HG03095 (cell line): ENCODE measurements at regions not wholly inside any gene's neighbourhood (a gene's known extent, or its start where the extent isn't known, plus 50 kb on each side); places are given as distances from the start of the nearest gene placed in this dataset.

Experiments used
- ATAC-seq: cut with Tn5 transposase; IDR thresholded peaks from one replicate; pipeline ENCODE4 v1.9.1; 2021; ENCODE audit warnings: moderate library complexity; ENCODE audit not compliant: unreplicated experiment

DNA sequence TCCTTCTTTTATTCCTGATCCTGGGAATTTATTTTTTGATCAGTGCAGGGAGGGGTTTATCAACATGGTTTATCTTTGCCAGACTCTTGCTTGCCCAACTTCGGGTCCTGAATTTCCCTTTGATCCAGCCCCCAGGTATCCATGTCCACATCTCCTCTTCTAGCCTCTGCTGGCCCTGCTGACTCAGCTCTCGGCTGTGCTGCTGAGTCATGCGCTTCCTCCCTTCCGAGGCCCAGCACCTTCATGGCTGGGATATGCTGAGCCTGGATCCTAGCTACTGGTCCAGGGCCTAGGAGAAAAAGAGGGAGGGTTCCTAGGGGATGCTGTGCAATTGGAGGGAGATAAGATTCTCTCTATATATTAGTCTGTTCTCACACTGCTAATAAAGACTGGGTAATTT, 380.7 kb upstream of the SHH start:
- no peak for ATAC-seq

DNA sequence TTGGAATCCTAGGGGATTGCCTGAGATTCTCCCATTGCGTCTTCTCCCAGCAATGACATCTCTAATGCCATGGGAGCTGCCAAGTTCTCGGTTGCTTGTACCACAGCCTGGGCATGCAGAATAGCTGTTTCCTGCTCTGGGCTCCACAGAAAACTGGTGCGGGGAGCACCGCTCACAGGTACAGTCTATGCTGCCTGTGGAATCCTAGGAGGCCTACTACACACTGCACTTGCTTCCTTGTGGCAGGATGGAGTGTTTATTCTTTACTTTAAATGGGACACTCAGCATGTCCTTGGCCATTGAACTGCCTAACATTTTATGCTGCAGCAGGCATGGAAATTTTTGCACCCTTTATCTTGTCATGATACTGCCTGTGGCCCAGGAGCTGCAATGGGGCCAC, 378.8 kb upstream of the SHH start:
- no peak for ATAC-seq

DNA sequence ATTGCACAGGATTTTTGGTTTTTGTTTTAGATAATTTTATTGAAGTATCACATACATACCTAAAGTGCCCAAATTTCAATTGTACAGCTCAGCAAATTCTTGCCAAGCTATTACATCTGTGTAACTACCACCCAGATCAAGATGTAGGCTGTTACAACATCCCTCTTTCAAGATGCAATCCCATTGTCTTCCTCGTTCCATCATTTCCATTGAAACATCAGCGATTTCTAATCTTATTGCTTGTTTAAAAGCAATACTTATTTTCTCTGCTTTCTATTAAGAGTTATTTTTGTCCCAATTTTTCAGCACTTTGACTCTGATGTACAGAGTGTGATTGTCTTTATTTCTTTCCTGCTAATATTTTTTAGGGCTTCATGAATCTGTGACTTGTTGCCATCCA, 372.8 kb upstream of the SHH start:
- no peak for ATAC-seq

DNA sequence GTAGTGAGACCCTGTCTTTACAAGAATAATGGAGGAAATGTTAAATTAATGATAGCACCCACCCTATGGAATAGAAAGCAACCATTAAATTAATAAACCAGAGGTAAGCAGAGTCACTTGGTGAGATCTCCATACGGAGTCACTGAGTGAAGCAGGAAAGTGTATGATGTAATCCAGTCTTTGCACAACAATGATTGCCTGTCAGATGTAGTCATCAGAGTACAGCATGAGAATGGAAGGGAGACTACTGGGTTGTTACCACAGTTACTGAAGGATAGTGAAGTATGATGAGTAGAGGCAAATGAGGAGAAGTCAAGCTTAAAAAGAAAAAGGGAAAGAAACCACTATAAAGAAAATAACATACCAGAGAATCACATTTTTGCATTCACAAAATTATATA, 371.9 kb upstream of the SHH start:
- ATAC-seq, result no peak

DNA sequence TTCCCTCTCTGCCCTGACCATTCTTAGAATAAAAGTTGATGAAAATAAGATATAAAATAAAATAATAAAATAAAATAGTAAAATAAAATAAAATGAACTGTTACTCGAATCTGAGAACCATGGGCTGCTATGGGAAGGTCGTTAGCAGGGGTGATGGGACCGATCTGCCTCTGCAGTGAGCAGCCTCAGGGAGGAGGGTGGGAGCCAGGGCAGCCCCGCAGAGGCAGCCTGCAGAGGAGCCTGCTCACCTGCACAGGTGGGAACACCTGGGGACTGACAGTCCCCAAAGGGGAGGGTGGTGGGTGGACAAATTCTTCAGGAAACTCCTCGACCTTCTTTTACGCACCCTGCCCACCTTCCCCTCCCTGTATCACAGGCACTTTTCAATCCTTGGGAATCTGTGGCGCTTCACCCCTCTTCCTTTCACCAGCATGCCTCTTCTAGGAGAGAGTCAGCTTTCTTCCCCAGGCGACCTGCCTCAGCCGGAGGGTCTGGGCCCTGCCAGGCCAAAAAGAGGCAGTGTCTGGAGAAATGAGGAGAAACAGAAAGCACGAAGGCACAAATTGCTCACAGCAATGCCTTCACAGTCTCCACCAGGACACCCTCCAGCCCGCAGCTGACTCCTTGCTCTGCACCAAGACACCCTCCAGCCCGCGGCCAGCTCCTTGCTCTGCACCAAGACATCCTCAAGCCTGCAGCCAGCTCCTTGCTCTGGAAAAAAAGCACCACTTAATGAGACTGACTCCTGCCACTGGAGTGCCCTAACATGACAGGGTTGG, 368.4 kb upstream of the SHH start:
- ATAC-seq, result no peak

DNA sequence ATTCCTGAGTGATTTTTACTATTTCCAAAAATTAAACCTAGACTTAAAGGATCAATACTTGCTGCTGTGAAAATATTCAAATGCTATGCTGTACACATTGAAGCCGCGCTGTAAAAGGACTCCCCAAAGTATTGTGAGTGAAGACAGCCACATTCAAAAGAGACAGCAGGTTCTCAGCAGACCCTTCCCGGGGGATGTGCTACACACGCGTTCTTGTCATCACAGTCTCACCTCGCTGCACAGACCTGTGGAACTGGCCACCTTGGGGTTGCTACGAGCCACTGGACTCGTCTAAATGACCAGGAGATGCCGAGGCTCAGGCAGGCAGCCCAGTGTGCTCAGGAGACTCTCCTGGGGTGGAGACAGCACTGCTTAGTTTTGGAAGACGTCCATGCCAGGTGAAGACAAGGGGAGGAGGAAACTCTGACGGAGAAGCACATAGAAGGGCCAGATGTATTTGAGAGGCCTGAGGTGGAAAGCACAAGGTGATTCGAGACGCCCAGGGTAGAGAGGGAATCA, 367.7 kb upstream of the SHH start:
- no peak for ATAC-seq

DNA sequence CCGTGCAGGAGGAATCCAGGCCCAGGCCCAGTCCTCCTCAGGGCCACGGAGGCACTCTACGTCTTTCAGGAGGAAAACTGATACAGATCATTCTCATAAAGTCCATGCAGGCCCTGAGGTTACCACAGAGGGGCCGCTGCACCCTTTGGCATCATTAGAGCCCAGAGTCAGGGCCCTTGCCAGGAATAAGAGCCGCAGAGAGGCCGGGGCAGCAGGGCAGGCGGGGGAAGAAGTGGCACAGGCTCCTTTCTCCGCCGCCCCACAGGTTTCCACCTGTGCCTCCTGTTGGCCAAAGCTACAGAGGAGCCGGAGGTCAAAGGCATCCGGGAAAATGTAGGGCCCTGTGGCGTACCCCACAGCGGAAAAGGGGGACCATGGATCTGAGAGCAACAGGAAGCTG, 366.6 kb upstream of the SHH start:
- no peak for ATAC-seq

DNA sequence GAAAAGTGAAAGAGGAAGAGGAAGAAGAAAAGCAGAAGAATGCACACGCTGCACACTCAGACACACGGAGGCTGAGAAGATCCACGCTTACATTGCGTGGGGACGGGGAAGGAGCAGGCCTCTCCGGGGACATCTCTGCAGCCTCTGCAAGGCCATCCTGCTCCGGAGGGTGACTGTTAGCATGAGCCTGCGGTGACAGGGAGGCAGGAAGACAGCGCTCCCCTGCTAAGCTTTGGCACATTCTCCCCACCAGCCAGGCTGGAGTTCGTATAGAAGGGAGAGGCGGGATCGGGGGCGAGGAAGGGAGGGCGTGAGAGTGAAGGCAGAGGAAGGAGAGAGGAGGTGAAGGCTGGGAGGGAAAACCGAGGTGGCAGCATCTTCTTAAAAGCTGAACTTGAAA, 366.0 kb upstream of the SHH start:
- no peak for ATAC-seq

DNA sequence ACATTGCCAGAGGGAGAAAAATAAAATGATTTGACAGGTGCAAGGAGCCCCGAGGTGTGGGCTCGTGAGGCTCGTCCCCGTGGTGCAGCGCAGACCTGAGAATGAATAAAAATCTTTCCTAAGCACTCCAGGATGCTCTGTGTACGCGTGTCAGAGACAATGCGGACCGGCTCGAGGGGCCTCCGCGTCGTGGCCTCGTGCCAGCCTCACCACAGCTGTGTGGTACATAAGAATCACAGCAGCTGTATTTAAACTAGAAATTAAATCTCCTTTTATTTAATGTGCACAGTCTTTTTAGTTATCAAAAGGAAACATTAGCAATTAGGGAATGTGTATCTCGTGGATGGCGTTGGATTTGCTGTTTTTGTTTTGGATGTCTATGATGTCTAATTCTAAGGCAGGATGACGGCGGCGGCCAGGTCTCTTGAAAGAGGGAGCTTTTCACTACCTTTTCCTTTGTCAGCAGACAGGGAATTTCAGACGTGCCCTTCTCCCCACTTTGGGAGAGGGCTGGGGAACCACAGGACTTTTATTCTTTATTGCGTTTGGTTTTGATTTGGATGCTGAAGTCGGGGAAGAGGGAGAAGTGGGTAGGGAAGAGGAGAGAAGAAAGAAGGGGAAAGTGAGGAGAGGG, 365.3 kb upstream of the SHH start:
- no peak for ATAC-seq

DNA sequence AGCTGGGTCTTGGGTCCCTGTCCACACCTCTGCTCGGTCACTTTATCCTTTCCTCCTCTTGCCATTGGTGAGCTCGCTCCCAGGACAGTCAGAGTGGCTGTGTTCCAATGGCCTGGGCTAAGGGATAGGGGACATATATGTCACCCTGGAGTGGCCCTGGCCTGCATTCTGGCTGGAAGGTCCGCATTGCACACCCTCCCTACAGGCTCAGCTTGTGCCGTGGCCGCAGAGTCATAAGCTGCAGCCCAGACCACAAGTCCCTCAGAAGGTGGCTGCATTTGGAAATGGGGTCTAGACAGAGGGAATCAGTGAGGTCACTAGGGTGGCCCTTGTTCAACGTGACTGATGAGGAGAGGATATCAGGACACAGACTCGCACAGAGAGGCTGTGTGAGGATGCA, 363.8 kb upstream of the SHH start:
- no peak for ATAC-seq

DNA sequence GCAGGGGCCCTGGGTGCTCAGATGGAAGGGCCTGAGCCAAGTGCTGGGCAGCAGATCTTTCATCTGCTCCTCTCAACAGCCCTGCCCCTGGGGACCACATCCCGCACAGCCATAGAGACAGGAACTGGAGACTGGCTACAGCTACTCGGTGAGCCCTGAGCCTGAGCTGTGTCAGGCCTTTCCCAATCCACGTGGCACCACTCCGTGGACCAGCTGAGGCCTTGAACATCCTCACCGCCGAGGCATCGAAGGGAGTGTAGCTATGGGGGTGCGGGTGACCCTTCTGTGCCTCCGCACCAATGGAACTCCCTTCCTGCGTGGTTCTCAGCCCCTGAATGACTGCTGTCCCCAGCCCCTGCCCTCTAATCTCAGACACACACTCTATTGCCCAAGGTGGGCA, 362.7 kb upstream of the SHH start:
- no peak for ATAC-seq

DNA sequence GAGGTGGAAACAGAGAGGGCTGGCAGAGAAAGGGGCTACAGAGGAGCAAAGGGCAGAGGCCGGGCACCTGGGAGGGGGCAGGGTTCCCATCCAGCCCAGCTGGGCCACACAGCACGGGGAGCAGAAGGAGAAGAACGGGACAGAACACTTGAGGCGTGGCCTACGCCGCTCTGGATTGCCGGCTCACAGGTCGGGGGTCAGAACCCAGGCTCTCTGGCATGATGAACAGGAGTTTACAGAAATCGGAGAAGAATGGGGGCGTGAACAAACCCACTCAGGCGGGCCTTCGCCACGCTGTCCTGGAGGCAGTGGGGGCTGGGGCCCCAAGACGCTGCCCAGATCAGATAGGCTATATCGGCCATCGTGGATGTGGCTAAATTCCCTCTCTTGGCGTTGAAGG, 362.2 kb upstream of the SHH start:
- ATAC-seq, result no peak

DNA sequence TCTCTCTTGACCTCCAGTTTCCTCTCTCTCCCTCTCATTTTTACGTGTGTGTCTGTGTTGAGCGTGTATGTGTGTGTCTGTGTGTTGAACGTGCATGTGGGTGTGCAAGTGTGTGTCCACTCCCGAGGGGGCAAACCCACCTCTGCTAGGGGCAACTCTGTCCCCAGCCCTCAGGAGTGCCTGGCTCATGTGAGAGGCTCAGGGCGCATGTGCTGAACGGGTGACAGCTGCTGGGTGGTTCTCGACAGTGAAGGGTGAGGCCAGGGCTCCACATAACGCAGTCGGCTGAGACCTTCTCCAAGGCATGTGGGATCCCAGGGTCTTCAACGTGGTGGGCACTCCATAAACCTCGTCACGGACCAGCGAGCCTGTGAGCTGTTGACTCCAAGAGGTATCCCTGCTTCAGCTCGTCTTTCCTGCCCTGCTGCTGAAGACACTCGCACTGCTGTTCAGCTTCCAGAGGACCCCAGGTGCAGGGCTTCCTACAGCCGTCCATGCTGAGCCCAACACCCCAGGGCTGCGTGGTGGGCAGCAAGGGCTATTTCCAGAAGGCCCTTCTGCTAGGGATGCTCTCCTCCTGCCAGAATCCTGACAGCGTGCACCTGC, 361.6 kb upstream of the SHH start:
- ATAC-seq, result no peak

DNA sequence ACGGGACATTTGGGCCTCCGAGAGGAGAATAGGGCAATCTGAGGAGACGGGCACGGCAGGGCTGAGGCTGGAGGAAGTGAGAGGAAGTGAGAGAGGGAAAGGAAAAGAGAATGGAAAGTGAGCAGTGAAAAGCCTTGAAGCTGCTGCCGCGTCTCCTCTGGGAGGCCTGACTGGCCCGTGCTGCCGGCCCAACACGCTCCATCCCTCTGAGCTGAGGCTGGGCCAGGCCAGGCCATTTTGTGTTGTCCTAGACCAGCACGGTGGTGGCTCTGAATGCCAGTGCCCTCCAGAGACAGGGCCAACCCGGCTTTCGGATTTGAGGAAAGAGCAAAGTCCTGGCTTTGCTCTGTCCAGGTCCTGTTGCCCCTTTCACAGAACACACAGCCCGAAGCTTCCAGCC, 361.1 kb upstream of the SHH start:
- ATAC-seq, result no peak

DNA sequence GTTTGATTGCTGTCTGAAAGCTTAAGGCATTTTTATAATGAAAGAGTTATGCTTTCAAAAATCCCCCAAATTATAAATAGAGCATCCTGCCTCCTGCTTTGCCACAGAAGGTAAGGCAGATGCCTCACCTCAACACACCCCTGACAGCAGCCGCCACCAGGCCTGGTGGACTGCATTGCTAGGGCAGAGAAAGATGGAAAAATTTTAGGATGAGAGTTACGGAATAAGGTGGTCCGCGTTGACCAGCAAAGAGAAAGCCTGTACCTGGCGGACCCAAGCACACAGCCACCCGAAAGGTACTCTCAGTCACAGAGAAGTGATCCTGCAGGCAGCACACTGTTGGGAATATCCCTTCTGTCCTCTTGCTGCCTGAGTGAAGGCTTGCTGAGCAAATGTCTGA, 360.4 kb upstream of the SHH start:
- no peak for ATAC-seq

DNA sequence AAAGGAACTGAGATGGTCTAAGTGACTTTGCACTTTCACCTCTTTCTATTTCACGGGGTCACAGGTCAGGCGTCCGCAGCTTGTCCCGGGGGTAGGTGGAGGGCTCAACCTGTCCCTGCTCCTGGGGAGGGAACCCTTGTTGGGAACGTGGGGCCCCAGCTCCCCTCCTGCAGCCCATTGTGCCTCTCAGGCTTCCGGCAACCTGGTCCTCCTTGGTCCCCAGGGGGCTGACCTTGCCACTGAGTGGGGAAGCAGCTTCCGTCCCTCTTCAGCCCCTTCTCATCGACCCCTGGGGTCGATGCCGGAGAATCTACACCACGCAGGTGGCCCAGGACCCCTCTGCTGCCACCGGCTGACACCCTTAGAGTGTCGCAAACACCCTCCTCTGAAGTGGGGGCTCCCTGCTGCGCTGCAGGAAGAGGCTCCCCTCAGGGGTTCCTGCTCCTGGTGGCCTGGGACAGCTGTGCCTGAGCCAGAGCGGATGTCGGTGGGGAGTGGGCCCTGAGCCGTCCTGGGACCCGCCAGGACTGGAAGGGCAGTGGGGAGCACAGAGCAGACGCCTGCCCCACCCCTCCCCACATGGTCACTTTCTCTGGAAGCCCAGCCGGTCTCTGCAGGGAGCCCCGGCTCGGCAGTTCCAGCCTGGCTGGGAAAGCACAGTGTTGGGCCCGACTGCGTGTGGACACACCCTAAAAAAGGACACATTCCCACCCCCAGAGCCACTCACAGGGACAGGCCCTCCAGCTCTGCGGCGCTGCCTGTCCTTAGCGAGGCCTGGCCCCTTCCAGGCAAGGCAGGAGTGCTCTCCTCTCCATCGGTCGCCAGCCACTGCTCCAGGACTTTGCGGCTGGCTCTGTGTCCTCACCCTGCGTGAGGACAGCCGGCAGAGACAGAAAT, 357.5 kb upstream of the SHH start:
- no peak for ATAC-seq

DNA sequence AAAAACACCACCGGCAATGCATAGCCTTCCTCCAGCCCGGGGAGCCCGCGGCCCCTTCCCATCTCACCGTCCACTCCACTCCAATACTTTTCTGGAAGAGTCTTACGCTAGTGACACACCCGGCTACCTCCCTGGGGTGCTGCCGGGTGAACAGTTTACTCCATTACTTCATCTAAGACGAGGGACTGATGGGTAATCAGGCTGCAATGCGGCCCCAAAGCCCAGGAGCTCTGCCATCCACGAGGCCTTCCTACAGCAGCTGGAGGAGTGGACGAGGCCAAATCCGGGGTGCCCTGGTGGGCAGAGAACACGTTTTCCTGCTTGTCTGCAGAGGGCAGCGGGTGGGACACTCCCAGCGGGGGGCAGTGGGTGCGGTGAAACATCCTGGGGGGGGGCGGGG, 356.2 kb upstream of the SHH start:
- no peak for ATAC-seq

DNA sequence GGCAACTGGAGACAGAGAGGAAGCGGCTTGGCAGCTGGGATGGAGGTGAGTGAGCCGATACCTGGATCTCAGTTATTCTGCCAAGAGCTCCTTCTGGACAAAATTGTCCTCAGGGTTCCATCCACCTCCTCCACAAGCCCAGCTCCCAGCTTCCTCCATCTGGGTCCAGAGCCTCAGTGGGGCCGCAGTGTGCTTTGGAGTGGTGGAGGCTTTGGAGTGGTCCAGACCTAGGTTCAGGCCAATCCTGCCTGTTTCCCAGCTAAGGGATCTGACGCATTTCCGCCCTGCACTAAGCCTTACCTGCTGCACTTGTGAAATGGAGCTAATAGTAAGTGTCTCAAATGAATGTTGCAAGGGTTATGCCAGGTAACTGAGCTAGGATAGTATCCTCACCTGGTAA, 355.7 kb upstream of the SHH start:
- ATAC-seq, result no peak

DNA sequence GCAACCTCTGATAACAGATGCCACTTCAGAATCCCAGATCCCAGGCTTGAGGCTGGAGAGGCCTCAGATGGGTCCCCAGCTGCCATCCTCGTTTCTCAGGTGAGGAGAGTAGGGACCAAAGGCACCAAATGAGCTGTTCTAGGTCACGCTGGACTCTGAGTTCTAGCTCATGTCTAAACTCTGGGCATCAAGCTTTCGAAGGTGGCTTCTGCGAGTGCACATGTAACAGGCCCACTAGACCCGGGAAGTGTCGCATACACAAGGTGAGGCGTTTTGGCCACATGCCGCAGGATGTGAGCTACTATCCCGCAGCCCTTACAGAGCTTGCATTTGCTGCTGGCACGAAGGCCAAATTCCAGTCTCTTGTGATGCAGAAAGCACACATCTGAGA, 355.1 kb upstream of the SHH start:
- no peak for ATAC-seq

DNA sequence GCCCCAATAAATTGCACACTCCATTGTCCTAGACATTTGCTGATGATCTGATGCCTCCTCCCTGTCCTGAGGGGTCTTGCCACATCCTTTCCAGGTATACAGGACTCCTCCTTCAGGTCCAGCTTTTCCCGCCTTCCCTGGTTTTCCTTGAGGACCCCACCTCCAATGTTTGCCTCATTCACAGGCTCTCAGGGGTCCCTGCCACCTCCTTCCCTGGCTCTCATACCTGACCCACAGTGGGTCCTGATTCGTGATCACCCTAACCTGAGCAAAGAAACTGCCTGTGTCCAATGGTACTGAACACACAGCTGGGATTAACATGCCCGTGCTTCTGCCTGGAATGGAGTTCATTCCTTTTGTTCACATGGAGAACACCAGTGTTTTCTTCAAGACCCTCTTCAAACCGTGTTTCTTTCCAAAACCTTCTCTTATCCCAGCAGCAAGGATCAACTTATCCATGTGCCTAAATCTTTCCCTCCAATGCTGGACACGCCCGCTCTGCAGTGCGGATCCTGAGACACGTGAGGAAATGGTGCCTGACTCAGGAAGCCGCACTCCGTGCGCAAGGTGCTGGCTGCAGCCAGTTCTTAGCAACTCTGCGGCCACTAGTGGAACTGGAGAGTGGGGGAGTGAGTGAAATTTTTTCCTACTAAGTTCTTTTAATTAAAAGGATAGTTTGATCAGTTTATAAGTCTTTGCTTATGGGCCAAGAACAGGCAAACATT, 354.6 kb upstream of the SHH start:
- ATAC-seq, result no peak

DNA sequence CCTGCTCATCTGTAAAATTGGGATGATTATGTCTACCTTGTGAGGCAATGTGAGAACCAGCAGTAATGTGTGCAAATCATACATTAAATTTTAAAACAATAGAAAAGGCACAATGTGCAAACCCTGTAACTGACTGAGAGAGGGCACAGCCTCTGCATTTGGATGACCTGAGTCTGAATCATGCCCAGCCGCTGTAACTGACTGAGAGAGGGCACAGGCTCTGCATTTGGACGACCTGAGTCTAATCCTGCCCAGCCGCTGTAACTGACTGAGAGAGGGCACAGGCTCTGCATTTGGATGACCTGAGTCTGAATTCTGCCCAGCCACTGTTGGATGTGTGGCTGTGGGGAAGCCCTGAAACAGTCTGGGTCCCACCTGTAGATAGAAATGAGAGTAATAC, 351.5 kb upstream of the SHH start:
- no peak for ATAC-seq
